Tibial artery (tissue), 4 donors: ENCODE measurements at regions not wholly inside any gene's neighbourhood (a gene's known extent, or its start where the extent isn't known, plus 50 kb on each side); places are given as distances from the start of the nearest gene placed in this dataset.

Experiments
- DNase-seq, 2 donors: peaks; one replicate each; pipeline ENCODE4 v3.0.0-alpha.2; 2019
- H3K27ac ChIP-seq, 2 donors: fragments of 200-600 bp; sonication (generic) in 1 of 2; 1 replicate in 1 of 2; 2 replicates in 1 of 2; pipeline ENCODE4 v1.5.1; 2018 to 2019; ENCODE audit warnings: mild to moderate bottlenecking in 1 of 2
- H3K27me3 ChIP-seq, 2 donors: fragments of 200-600 bp; sonication (generic) in 1 of 2; one replicate each; pipeline versions ENCODE4 v1.5.1 to v1.6.0; 2016 to 2019
- H3K36me3 ChIP-seq, 3 donors: fragments of 200-600 bp; sonication (generic) in 2 of 3; one replicate each; pipeline ENCODE4 v1.5.1; 2016 to 2019; ENCODE audit warnings: mild to moderate bottlenecking in 2 of 3
- H3K4me1 ChIP-seq, 4 donors: fragments of 200-600 bp; sonication (generic) in 2 of 4; 1 replicate in 3 of 4; 2 replicates in 1 of 4; pipeline ENCODE4 v1.5.1; 2016 to 2019
- H3K4me3 ChIP-seq, 2 donors: fragments of 200-600 bp; sonication (generic) in 1 of 2; 1 replicate in 1 of 2; 2 replicates in 1 of 2; pipeline ENCODE4 v1.5.1; 2018 to 2019; ENCODE audit warnings: mild to moderate bottlenecking in 2 of 2
- H3K9me3 ChIP-seq, 3 donors: fragments of 200-600 bp; sonication (generic) in 1 of 3; one replicate each; pipeline ENCODE4 v1.5.1; 2016 to 2019
- intact Hi-C: fragments of 100-400 bp; cut with DNase I; formaldehyde crosslinking; loops from one replicate; pipeline ENCODE4 v1.15.0; 2023; ENCODE audit warnings: low total_unique reads
- TF ChIP-seq, protein P1 (sequence below), 2 experiments: fragments of 200-600 bp in 1 of 2; fragments of 450-650 bp in 1 of 2; IDR thresholded peaks; one replicate each; pipeline ENCODE4 v1.5.1; 2017 to 2019; ENCODE audit warnings: antibody characterized with exemption in 2 of 2, mild to moderate bottlenecking in 1 of 2, moderate library complexity in 1 of 2

DNA sequence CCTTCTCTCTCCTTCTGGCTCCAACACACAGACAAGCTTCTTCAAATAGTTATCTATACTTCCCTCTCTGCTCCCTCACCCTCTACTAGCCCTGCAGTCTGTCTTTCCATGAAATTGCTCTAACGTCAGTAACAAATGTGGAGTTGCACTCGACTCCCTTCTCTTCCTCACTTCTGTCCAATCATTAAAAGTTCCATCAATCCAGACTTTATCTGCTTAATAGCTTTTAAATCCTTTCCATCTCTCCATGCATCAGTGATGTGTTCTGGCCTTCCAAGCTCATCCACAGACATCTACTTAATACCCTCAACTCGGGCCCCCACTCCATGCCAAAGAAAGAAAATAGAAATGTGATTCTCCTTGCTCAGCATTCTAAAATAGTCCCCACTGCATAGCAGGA, 422.1 kb upstream of the CDH5 start:
- Histone ChIP-seq H3K9me3 (no peaks in the 10 kb centered on the region), H3K36me3 (no peaks in the 10 kb centered on the region), H3K4me1 (no peaks in the 10 kb centered on the region), H3K4me3 (no peak overlapping the region), H3K27me3 (no peaks in the 10 kb centered on the region), H3K27ac (no peak overlapping the region)
- intact Hi-C loops: no loop called here
- TF ChIP-seq, protein P1, sequence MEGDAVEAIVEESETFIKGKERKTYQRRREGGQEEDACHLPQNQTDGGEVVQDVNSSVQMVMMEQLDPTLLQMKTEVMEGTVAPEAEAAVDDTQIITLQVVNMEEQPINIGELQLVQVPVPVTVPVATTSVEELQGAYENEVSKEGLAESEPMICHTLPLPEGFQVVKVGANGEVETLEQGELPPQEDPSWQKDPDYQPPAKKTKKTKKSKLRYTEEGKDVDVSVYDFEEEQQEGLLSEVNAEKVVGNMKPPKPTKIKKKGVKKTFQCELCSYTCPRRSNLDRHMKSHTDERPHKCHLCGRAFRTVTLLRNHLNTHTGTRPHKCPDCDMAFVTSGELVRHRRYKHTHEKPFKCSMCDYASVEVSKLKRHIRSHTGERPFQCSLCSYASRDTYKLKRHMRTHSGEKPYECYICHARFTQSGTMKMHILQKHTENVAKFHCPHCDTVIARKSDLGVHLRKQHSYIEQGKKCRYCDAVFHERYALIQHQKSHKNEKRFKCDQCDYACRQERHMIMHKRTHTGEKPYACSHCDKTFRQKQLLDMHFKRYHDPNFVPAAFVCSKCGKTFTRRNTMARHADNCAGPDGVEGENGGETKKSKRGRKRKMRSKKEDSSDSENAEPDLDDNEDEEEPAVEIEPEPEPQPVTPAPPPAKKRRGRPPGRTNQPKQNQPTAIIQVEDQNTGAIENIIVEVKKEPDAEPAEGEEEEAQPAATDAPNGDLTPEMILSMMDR (IDR thresholded peaks at IDR 0.05): no peak
- DNase-seq: no peak

DNA sequence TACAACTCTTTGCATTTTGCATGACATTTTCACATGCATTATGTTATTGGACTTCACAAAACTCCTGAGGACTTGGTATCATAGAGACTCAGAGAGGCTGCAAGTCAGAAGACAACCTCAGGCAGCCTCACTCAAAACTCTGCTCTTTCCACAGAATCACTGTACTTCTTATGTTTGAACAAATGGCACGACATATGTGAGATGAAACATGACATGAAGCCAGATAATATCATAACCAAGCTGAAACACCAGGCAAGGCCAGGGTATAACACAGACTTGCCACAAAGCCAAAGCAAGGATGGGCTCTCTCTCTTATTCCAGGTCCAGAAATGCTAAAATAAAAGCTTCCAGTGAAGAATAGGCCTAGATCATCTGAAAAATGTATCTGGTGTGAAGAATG, 425.8 kb upstream of the CDH5 start:
- H3K36me3 ChIP-seq: no peaks in the 10 kb centered on the region
- no peak overlapping the region for H3K27ac ChIP-seq
- intact Hi-C loops: no loop called here
- H3K4me1 ChIP-seq: no peaks in the 10 kb centered on the region
- TF ChIP-seq, protein P1 (IDR thresholded peaks at IDR 0.05): no peak
- DNase-seq: no peak
- H3K4me3 ChIP-seq: no peak overlapping the region
- H3K9me3 ChIP-seq: no peaks in the 10 kb centered on the region
- no peaks in the 10 kb centered on the region for H3K27me3 ChIP-seq

DNA sequence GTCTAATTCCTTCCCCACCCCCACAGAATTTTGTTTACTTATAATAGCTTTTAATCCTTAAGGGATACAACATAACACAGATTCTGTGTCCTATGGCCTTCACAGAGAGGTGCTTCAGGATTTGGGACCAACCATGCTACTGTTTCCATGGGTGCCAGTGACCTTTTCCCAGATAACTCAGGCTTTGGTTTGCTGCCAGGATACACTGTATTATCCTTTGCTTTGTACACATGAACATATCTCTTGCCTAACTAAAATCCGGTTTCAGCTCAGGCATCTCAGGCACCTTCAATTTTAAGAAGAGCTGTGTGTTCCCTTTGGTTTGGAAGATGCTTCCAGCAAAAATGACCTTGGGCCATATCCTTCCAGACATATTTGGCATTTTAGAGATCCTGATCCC, 428.4 kb upstream of the CDH5 start:
- TF ChIP-seq, protein P1 (IDR thresholded peaks at IDR 0.05): no peak
- intact Hi-C loops: no loop called here
- DNase-seq: no peak
- Histone ChIP-seq H3K9me3 (no peaks in the 10 kb centered on the region), H3K27ac (no peak overlapping the region), H3K4me1 (no peaks in the 10 kb centered on the region), H3K36me3 (no peaks in the 10 kb centered on the region), H3K4me3 (no peak overlapping the region), H3K27me3 (no peaks in the 10 kb centered on the region)

DNA sequence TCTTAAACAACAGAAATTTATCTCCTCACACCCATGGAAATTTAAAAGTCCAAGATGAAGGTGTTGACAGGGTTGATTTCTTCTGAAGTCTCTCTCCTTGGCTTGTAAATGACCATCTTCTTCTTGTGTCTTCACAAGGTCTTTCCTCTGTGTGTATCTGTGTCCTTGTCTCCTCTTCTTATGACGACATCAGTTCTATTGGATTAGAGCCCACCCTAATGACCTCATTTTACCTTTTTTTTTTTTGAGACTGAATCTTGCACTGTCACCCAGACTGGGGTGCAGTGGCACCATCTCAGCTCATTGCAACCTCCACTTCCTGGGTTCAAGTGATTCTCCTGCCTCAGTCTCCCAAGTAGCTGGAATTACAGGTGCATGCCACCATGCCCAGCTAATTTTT, 429.0 kb upstream of the CDH5 start:
- DNase-seq: no peak
- Histone ChIP-seq H3K27ac (no peak overlapping the region), H3K9me3 (no peaks in the 10 kb centered on the region), H3K4me1 (no peaks in the 10 kb centered on the region), H3K4me3 (no peak overlapping the region), H3K36me3 (no peaks in the 10 kb centered on the region), H3K27me3 (no peaks in the 10 kb centered on the region)
- TF ChIP-seq, protein P1 (IDR thresholded peaks at IDR 0.05): no peak
- intact Hi-C loops: no loop called here

DNA sequence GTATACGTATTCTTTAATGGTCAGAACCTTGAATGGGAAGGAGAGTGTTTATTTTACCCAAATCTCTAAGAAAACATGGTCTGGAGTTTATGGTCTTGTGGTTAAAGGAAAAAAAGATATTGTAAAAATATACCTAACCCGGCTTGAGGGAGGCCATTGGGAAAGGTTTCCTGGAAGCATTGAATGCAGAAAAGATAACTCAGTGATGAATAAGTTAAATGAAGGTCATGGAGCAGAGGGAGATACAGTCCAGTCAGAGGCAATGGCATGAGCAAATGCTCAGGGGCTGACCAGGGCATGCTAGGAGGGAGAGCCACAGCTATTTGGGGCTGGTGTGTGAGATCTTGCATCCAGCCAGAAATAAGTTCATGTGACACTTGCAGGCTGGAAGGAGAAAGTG, 430.4 kb upstream of the CDH5 start:
- H3K9me3 ChIP-seq: no peaks in the 10 kb centered on the region
- DNase-seq: no peak
- no peaks in the 10 kb centered on the region for H3K36me3 ChIP-seq
- no peak overlapping the region for H3K4me3 ChIP-seq
- no peaks in the 10 kb centered on the region for H3K4me1 ChIP-seq
- TF ChIP-seq, protein P1 (IDR thresholded peaks at IDR 0.05): no peak
- H3K27ac ChIP-seq: no peak overlapping the region
- intact Hi-C loops: no loop called here
- no peaks in the 10 kb centered on the region for H3K27me3 ChIP-seq

DNA sequence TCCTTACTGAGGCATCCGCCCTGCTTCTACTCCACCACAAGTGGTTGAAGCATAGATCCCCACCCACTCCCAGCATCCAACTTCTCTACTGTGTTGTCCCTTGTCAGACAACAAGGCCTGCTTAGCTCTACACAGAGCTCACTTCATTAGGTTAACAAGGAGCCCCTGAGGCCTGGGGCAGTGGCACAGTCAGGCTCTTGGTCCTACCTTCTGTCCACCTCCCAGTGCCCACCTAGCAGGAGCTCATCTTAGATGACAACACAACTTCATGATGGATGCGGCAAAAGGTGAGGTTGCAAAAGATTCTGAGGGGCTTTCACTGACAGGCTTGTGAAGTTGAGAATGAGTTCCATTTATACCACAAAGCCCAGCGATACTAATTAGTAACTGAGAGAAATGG, 432.0 kb upstream of the CDH5 start:
- Histone ChIP-seq H3K9me3 (no peaks in the 10 kb centered on the region), H3K4me1 (no peaks in the 10 kb centered on the region), H3K27me3 (no peaks in the 10 kb centered on the region), H3K36me3 (no peaks in the 10 kb centered on the region), H3K27ac (no peak overlapping the region), H3K4me3 (no peak overlapping the region)
- intact Hi-C loops: no loop called here
- no peak for DNase-seq
- TF ChIP-seq, protein P1 (IDR thresholded peaks at IDR 0.05): no peak
